ENCODE measurements at regions not wholly inside any gene's neighbourhood (a gene's known extent, or its start where the extent isn't known, plus 50 kb on each side); places are given as distances from the start of the nearest gene placed in this dataset.

- DNase-seq (ENCODE audit: low spot score) (no peak), FAIRE-seq (no peak)
Observed at GRCh38 chr4:176383273-176384077, 63.7 kb downstream of the SPCS3 start.

- FAIRE-seq, result no peak
Observed at GRCh38 chr4:176385601-176386000, 65.8 kb downstream of the SPCS3 start.

GRCh38 chr4:176387571-176387970 is 67.8 kb downstream of the SPCS3 start:
- no peak for DNase-seq (ENCODE audit: low spot score)
- FAIRE-seq, result no peak

More at GRCh38 chr4:176385601-176386000, 65.8 kb downstream of the SPCS3 start:
- no peak for DNase-seq (ENCODE audit: low spot score)

GRCh38 chr4:176393306-176394013 is 73.7 kb downstream of the SPCS3 start:
- FAIRE-seq (no peak), DNase-seq (ENCODE audit: low spot score) (no peak)

GRCh38 chr4:176400816-176401461 is 81.2 kb downstream of the SPCS3 start:
- DNase-seq (ENCODE audit: low spot score) (peak; percentile 23), FAIRE-seq (no peak)

GRCh38 chr4:176404621-176405020 is 84.9 kb downstream of the SPCS3 start:
- FAIRE-seq, result no peak

GRCh38 chr4:176406297-176406696 is 86.5 kb downstream of the SPCS3 start:
- no peak for FAIRE-seq
- no peak for DNase-seq (ENCODE audit: low spot score)

More at GRCh38 chr4:176404621-176405020, 84.9 kb downstream of the SPCS3 start:
- no peak for DNase-seq (ENCODE audit: low spot score)

GRCh38 chr4:176406736-176407135 is 87.0 kb downstream of the SPCS3 start:
- FAIRE-seq (no peak), DNase-seq (ENCODE audit: low spot score) (no peak)

- DNase-seq (ENCODE audit: low spot score) (peak; percentile 26), FAIRE-seq (no peak)
Observed at GRCh38 chr4:176409627-176410026, 89.9 kb downstream of the SPCS3 start.

- DNase-seq (ENCODE audit: low spot score) (no peak), FAIRE-seq (no peak)
Observed at GRCh38 chr4:176413171-176413570, 93.4 kb downstream of the SPCS3 start.

GRCh38 chr4:176422001-176422400 is 102.2 kb downstream of the SPCS3 start:
- FAIRE-seq, result no peak
- no peak for DNase-seq (ENCODE audit: low spot score)

GRCh38 chr4:176422511-176422910 is 102.7 kb downstream of the SPCS3 start:
- no peak for DNase-seq (ENCODE audit: low spot score)
- no peak for FAIRE-seq

GRCh38 chr4:176425035-176425434 is 105.3 kb downstream of the SPCS3 start:
- no peak for DNase-seq (ENCODE audit: low spot score)
- FAIRE-seq, result no peak

GRCh38 chr4:176432811-176433540 is 113.2 kb downstream of the SPCS3 start:
- DNase-seq (ENCODE audit: low spot score) (no peak), FAIRE-seq (no peak)

- no peak for FAIRE-seq
- no peak for DNase-seq (ENCODE audit: low spot score)
Observed at GRCh38 chr4:176433983-176434382, 114.2 kb downstream of the SPCS3 start.

GRCh38 chr4:176435901-176436292 is 116.1 kb downstream of the SPCS3 start:
- FAIRE-seq (no peak), DNase-seq (ENCODE audit: low spot score) (no peak)

- FAIRE-seq (no peak), DNase-seq (ENCODE audit: low spot score) (peak; percentile 25)
Observed at GRCh38 chr4:176436293-176436973, 116.7 kb downstream of the SPCS3 start.

- no peak for DNase-seq (ENCODE audit: low spot score)
- FAIRE-seq, result no peak
Observed at GRCh38 chr4:176437756-176438155, 118.0 kb downstream of the SPCS3 start.

- no peak for FAIRE-seq
- no peak for DNase-seq (ENCODE audit: low spot score)
Observed at GRCh38 chr4:176438401-176438800, 118.6 kb downstream of the SPCS3 start.

- no peak for DNase-seq (ENCODE audit: low spot score)
Observed at GRCh38 chr4:176439611-176440010, 119.8 kb downstream of the SPCS3 start.

GRCh38 chr4:176440698-176441097 is 120.9 kb downstream of the SPCS3 start:
- DNase-seq (ENCODE audit: low spot score) (no peak), FAIRE-seq (no peak)

More at GRCh38 chr4:176439611-176440010, 119.8 kb downstream of the SPCS3 start:
- no peak for FAIRE-seq

Measured in urothelium cell line (cell line).